HG02759 (cell line): ENCODE measurements at regions not wholly inside any gene's neighbourhood (a gene's known extent, or its start where the extent isn't known, plus 50 kb on each side); places are given as distances from the start of the nearest gene placed in this dataset.

Experiments
- ATAC-seq: cut with Tn5 transposase; IDR thresholded peaks from one replicate; pipeline ENCODE4 v1.9.1; 2021; ENCODE audit warnings: mild to moderate bottlenecking, moderate library complexity; ENCODE audit not compliant: unreplicated experiment

DNA sequence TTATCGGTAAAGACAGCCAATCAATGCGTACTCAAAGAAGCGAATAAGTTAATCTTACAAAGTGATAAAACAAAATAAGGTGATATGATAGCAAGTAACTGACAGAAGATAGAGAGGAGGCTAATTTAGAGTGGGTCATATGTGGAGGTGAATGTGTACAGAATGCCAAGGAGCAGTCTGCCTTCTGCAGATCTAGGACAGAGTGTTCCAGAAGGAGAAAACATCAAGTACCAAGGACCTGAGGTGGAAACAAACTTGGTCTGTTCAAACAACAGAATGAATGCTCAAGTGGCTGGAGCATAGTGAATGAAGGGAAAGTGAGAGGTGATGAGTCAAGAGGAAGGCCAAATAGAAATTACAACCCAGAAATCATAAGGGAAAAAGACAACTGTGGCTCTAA lies 170.3 kb upstream of the BMP4 start:
- no peak for ATAC-seq

DNA sequence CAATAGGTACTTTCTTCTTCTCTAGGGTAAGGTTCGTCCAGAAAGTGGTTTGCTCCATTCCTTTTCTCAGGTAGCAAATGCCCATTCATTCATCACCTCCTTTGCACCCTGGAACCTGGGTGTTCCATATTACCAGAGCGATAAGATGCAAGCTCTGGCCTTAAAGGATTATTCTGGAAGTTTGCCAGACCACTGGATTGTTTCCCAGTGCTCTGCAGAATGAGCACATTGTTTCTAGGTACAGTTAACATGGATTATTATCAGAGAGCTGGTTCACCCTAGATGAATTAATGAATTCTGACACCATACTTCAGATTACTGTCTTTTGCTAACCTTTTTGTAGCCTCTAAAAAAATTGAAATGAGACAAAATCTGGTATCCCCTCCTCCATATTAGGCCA lies 170.9 kb upstream of the BMP4 start:
- ATAC-seq: no peak

DNA sequence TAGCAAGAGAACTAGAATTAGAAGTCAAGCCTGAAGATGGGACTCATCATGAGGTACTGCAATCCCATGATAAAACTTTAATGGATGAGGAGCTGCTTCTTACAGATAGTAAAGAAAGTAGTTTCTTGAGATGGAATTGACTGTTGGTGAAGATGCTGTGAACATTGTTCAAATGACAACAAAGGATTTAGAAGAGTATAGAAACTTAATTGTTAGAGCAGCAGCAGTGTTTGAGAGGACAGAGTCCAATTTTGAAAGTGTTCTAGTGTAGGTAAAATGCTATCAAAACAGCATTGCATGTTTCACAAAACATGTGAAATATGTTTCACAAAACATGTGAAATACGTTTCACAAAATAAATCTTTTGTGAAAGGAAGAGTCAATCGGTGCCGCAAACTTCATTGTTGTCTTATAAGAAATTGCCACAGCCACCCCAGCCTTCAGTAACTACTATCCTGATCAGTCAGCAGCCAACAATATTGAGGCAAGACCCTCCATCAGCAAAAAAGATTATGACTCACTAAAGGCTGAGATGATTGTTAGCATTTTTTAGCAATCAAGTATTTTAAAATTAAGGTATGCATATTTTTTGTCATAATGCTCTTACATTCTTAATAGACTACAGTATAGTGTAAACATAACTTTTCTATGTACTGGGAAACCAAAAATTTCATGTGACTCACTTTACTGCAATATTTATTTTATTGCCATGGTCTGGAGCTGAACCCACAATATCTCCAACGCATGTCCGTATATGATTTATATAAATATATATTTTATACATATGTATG lies 173.4 kb upstream of the BMP4 start:
- no peak for ATAC-seq

DNA sequence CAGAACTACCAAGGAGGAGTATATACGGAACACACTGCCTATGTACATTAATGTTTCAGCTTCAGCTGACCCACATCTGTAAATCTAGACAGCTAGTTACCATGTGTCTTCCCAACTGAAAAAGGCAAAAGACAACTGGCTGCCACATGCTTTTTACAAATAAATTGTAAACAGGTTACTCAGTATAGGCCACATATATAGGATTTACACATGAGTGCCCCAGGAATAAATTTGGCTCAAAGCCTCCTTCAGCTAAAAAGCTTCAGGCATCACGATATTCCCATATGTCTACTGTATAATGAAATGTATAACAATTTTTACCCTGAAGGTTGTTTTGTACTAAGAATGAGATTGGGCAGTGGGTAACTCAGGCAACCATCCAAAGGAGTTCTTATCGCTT lies 175.9 kb upstream of the BMP4 start:
- no peak for ATAC-seq

DNA sequence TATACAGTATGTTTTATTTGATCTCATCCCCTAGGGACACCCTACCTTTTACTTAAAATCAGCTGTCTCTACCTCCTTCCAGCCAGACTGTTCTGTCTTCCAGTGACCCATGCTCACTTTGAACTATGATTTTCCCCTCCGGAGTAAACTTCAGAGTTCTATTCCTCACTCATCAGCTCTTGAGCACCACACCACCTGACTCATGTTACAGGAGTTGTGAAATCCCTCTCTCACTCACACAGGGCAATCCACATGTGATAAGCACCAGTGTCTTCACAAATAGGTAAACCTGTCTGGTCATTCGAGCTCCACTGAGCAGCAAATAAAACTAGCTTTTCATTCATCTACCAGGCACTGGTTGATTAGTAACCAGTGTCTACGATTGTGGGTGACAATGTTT lies 177.3 kb upstream of the BMP4 start:
- ATAC-seq: no peak

DNA sequence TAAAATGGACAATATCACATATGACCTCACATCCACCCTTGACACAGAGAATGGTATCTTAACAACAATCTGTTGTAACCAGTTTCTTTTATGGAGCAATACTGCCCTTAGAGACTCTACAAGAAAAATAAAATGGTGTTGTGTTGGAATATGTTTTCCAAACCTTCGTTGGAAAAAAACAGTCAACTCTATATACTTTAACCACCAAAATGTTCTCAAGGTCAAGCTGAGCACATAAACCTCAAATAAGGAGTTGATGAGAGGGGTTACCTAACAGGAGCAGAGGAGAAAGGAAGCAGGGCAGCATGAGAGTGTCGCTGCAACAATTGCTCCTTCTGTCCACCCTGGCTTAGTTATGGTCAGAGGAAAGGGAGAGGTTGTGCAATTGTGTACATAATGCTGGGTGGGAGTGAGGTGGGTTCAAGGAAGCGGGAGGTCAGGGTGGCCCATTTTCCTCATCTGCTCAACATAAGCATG lies 179.2 kb upstream of the BMP4 start:
- no peak for ATAC-seq

DNA sequence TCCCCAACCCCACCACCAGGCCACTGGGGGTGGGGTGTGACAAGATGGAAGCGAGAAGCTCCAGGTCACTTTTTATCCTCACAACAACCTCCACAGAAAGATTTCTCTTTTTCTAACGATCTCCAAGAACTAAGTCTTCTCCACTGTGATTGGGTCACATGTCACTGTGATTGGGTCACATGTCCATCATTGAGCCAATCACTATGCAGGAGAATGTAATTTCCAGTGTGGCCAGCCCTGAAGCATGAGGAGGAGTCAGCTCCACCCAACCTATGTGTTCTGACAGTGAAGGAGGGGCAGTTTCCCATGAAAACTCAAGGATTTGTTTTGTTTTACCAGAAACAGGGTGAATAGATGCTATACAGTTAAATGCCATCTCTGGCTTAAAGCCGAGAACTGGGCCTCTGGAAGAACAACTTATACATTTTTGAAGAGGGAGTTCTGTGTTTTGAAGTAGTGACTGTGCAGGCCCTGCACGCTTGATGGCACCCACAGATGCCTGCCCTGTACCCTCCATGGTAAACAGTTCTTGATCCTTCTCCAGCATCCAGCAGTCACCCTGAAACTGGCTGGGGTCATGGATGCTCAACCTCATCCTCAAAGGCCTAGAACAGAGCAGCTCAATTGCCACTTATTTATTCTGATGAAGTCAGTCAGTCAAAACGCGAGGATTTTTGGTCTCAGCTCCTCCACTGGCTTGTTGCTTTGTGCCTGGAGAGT lies 180.4 kb upstream of the BMP4 start:
- ATAC-seq: no peak

DNA sequence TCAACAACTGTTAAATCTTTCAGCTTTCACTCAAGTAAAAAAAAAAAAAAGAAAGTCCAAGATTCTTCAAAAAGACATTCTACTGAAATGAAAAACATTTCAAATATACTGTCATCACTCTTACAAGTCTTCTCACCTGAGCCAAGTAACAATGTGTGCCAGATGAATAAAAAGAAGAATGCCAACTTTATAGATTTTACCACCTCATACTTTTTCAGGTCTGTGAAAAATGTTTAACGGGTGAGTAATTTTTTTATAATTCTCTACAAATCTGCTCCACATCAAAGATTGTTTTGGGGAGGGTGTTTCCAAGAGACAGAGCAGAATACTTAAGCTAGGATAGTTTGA lies 181.0 kb upstream of the BMP4 start:
- ATAC-seq: no peak

DNA sequence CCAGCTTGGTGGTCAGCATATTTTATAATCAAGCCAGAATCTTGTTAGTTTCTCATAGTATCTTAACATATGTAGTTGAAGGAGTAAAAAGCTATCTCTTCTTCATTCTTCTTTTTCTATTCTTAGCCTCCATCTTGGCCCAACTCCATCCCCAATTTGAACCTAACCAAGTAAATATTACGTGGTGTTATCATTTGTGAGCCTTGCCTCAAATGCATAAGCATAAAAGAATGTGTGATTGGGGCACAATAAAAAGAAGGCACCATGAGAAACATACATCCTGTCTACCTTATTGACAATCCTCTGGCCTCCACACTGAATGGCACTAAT lies 181.4 kb upstream of the BMP4 start:
- ATAC-seq: no peak

DNA sequence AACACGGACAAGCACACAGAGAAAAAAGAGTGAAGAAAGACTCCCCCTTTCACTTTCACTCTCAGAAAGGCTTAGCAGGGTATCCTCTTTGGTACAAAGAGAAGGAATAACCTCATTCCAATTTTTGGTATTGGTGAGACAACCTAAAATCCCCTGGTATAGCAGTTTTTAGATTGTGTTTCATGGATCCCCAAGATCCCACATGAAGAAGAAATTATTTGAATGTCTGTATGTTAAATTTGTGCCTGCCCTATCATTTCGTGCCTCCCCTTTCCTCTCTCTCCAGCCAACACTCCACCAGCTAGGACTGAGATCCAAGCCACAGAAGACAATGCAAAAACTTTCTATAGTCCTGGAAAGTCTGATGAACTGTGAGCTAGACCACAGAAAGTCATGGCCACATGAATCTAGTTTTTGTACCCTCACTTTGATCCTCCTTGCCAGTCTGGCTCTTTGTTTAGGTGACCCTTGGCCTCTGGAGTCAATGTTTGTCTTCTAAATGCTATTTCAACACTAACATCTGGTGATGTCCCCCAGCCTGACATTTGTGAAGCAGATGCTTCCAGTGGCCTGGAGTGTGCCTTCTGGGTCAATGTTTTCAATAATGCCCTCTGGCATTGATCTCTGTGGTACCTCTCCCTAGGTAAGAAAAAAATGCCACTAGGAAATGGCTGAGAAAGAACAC lies 181.9 kb upstream of the BMP4 start:
- ATAC-seq: no peak

DNA sequence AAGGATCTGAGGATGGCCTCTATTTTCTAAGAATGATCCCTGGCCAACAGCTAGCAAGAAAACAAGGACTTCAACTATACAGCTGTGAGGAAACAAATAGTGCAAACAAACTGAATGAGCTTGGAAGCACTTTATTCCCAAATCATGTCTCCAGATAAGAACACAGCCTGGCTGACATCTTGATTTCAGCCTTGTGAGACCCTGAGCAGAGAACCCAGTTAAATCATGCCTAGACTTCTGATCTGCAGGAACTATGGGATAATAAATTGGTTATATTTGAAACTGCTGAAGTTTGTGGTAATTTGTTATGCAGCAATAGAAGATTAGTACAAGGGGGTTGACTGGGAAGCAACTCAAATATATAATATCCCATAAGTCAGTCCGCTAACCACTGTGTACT lies 183.9 kb upstream of the BMP4 start:
- ATAC-seq: no peak

DNA sequence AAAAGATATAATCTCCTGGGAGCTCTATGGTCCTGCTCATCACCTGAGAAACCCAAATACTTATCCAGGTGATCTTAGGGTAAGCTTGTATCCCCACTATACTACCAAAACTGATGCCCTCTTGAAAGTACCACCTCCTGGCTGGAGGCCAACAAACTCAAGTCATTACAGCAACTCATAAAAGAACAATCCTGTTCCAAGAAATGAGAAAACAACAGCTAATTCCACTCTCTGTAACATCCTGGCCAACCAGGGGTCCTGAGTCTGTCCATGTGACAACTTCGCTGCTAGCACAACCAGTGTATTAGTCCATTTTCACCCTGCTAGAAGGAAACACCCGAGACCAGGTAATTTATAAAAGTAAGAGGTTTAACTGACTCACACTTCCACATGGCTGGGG lies 190.0 kb upstream of the BMP4 start:
- ATAC-seq: no peak

DNA sequence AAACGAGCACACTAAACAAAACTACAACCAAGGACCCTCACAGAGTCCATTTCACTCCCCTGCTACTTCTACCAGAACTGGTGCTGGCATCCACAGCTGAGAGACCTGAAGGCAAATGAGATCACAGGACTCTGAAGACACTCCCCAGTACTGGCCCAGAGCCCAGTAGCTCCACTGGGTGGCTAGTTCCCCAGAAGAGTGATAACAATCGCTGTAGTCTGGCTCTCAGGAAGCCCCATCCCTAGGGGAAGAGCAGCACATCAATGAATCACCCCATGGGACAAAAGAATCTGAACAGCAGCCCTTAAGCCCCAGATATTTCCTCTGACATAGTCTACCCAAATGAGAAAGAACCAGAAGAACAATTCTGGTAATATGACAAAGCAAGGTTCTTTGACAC lies 190.7 kb upstream of the BMP4 start:
- ATAC-seq: no peak

DNA sequence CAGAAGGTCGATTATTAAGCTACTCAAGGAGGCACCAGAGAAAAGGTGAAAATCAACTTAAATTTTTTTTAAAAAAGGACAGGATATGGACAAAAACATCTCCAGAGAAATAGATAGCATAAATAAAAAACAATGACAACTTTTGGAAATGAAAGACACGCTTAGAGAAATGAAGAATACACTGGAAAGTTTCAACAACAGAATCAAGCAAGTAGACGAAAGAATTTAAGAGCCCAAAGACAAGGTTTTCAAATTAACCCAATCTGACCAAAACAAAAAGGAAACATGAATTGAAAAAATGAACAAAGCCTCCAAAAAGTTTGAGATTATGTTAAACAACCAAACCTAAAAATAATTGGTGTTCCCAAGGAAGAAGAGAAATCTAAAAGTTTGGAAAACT lies 191.1 kb upstream of the BMP4 start:
- no peak for ATAC-seq

DNA sequence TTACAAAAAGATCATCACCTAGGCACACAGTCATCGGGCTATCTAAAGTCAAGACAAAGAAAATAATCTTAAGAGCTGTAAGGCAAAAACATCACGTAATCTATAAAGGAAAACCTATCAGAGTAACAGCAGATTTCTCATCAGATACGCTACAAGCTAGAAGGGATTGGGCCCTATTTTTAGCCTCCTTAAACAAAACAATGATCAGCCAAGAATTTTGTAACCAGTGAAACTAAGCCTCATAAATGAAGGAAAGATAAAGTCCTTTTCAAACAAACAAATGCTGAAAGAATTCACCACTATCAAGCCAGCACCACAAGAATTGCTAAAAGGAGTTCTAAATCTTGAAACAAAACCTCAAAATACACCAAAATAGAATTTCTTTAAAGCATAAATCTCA lies 191.6 kb upstream of the BMP4 start:
- ATAC-seq: no peak

DNA sequence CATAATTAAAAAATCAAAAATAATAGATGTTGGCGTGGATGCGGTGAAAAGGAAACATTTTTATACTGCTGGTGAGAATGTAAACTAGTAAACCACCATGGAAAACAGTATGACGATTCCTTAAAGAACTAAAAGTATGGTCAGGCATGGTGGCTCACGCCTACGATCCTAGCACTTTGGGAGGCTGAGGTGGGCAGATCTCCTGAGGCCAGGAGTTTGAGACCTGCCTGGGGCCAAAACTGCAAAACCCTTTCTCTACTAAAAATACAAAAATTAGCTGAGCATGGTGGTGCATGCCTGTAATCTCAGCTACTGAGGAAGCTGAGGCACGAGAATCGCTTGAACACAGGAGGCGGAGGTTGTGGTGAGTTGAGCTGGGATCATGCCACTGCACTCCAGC lies 195.7 kb upstream of the BMP4 start:
- no peak for ATAC-seq

DNA sequence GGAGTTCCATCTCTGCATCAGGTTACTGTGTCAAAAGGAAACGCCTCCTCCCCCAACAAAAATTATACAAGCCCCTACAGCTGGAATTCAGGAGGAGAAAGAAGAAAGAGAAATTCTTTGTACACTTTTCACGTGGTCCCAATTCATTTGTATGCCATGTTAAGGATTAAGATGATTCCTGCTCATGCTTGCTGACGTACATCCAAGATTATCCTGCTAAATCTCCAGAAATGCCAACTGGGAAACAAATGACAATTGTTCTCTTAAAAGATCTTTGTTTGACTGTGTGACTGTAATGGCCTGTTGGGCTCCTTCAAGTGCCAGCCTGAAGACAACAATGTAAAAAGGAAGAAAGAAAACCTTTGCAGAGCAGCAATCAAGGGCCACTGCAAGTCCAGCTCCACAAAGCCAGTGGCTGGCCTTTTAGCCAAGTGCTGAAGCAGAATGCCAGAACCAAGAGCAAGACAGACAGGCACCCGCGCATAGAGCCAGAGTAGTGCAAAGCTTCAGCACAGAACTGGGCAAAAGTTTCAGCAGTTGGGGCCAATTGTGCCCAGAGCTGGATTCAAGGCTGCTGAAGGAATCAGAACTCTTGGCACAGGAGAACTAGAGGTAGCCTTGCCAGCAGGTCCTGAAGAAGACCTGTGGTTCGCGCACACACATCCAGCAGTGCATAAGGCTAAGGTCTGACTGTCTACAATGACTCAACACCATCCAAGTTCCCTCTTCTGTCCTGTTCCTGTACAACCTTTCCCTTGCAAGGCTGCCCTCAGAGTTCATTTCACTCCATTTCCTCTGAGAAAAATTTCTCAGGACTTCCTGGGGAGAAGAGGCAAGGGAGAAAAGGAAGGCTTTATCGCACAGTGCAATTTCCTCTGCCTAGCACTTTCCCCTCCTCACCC lies 209.7 kb upstream of the BMP4 start:
- no peak for ATAC-seq

DNA sequence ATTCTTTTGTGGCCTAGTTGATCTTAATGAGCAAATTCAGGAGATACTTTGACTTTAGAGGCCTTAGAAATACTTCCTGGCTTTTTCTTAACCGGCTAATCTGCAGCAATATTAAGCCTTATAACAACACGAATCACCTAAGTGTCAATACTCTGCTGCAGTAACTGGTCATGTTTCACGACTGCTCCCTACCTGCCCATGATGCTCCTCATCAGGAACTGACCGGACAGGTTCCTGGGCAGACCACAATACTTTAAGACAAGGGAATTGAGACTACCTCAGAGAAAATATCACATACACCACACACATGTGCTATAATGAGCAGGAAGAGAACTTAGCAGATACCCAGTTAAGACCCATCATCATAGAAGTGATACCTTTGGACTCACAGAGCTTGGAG lies 211.9 kb upstream of the BMP4 start:
- no peak for ATAC-seq

DNA sequence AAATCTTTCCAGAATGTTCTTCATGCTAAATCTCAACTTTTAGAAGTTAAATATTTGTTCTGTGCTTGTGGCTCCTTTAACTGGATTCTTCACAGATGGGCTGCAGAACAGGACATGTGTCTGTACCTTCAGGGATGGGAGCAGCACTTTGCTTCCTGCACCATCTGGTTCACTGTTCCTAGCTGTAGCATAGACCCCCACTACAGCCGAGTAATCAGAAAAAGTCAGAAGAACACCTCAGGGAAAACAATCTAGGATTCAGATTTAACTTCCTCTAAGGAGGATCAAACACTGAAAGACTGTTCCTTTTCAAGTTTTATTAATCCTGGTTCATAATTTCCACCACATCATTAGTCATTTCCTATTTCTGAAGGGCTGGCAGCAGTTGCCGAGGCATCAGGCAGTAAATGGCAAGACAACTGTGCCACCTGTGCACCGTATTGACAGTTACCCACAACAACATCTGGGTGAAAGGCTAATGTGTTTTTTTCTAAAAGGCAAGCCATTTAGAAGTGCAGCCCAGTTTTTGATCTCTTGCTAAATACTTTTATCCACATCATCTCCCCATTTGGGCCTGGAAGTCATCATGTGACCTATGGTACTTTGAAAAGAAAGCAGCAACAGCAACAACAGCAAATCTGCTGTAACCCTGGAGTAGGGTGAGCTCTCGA lies 212.8 kb upstream of the BMP4 start:
- ATAC-seq: no peak

DNA sequence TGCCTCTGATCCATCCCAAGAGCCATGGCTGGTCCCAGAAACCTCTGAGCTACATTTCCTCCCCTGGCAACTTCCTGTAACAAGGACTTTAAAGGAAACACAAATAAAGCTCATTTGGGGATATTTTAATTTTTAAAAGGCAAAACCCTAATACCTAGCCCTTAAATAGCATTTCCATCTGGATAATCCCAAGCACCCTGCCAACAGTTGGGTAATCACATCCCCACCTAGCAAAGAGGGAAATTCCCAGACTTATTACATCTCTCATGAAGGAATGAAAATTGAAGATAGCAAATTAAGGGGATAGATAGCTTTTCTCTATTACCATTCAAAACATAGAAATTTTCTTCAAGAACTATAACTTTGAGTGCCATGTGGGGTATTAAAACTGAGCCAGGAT lies 213.7 kb upstream of the BMP4 start:
- no peak for ATAC-seq

DNA sequence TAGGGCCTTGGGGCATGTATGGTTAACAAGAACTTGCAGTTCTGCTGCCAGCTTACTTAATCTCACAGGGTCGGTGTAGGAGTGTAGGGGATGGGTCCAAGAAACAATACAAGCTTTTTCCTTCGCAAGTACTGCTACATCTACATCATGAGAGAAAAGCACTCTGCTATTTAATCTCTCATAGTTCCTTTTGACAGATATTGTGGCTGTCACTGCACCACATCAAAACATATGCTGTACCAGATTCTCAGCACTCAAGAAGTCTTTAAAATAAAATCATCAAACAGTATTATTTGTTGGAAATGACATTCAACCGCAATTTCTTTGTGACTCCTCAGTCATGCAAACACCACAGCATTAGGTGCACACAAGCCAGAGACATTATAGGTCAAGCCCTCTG lies 215.5 kb upstream of the BMP4 start:
- ATAC-seq: no peak
